ENCODE measurements at regions not wholly inside any gene's neighbourhood (a gene's known extent, or its start where the extent isn't known, plus 50 kb on each side); places are given as distances from the start of the nearest gene placed in this dataset.

- H3K4me1 ChIP-seq, result no peaks in the 10 kb centered on the region
- TF ChIP-seq POLR2A (IDR thresholded peaks at IDR 0.05), result no peak
- TF ChIP-seq EP300 (IDR thresholded peaks at IDR 0.05), result no peak
- no peak for TF ChIP-seq CTCF (IDR thresholded peaks at IDR 0.05)
- no peak for TF ChIP-seq POLR2AphosphoS5 (IDR thresholded peaks at IDR 0.05)
- H3K27me3 ChIP-seq, result no peaks in the 10 kb centered on the region
- H3K9me3 ChIP-seq, result peaks cover 12 to 75% (median 47%) of the 10 kb centered on the region in 4 donors
- no peaks in the 10 kb centered on the region for H3K36me3 ChIP-seq
- H3K4me3 ChIP-seq, result no peak overlapping the region
- no peak for DNase-seq
- intact Hi-C loops (cut with DNase I; ENCODE audit: low total_unique reads), result no loop called here
- H3K27ac ChIP-seq, result no peak overlapping the region
These were observed 388.7 kb upstream of the GHITM start for GRCh38 chr10:83750604-83751003.

GRCh38 chr10:83753490-83753889 is 385.8 kb upstream of the GHITM start:
- Histone ChIP-seq H3K36me3 (no peaks in the 10 kb centered on the region), H3K9me3 (peaks cover 12 to 62% (median 47%) of the 10 kb centered on the region in 4 donors), H3K27me3 (no peaks in the 10 kb centered on the region), H3K4me3 (no peak overlapping the region), H3K27ac (no peak overlapping the region), H3K4me1 (no peaks in the 10 kb centered on the region)
- no peak for TF ChIP-seq EP300 (IDR thresholded peaks at IDR 0.05)
- TF ChIP-seq CTCF (IDR thresholded peaks at IDR 0.05), result no peak
- no peak for TF ChIP-seq POLR2AphosphoS5 (IDR thresholded peaks at IDR 0.05)
- no peak for TF ChIP-seq POLR2A (IDR thresholded peaks at IDR 0.05)
- intact Hi-C loops (cut with DNase I; ENCODE audit: low total_unique reads), result no loop called here
- DNase-seq, result no peak
- WGBS, 5 donors, result 87 to 97% (median 93%) methylated on average over 2 of the region's 2 CpGs

GRCh38 chr10:83754857-83755256 is 384.5 kb upstream of the GHITM start:
- Histone ChIP-seq H3K4me3 (no peak overlapping the region), H3K9me3 (peaks cover 11 to 53% (median 40%) of the 10 kb centered on the region in 4 donors), H3K27ac (no peak overlapping the region), H3K27me3 (no peaks in the 10 kb centered on the region), H3K36me3 (no peaks in the 10 kb centered on the region), H3K4me1 (no peaks in the 10 kb centered on the region)
- DNase-seq, result no peak
- 53 to 68% (median 61%) methylated on average over 1 of the region's 1 CpG for WGBS, 5 donors
- intact Hi-C loops (cut with DNase I; ENCODE audit: low total_unique reads), result no loop called here
- TF ChIP-seq POLR2AphosphoS5 (IDR thresholded peaks at IDR 0.05) (no peak), EP300 (IDR thresholded peaks at IDR 0.05) (no peak), CTCF (IDR thresholded peaks at IDR 0.05) (no peak), POLR2A (IDR thresholded peaks at IDR 0.05) (no peak)

- no peak for TF ChIP-seq POLR2AphosphoS5 (IDR thresholded peaks at IDR 0.05)
- no peak for TF ChIP-seq POLR2A (IDR thresholded peaks at IDR 0.05)
- no peak for TF ChIP-seq EP300 (IDR thresholded peaks at IDR 0.05)
- TF ChIP-seq CTCF (IDR thresholded peaks at IDR 0.05), result no peak
- no peak for DNase-seq
- no peaks in the 10 kb centered on the region for H3K27me3 ChIP-seq
- peaks cover 0 to 5% (median 0%) of the 10 kb centered on the region in 4 donors for H3K9me3 ChIP-seq
- no peak overlapping the region for H3K27ac ChIP-seq
- no peak overlapping the region for H3K4me3 ChIP-seq
- intact Hi-C loops (cut with DNase I; ENCODE audit: low total_unique reads), result no loop called here
- H3K4me1 ChIP-seq, result no peaks in the 10 kb centered on the region
- no peaks in the 10 kb centered on the region for H3K36me3 ChIP-seq
- WGBS, 5 donors, result 39 to 50% (median 44%) methylated on average over 2 of the region's 2 CpGs
These were observed 379.2 kb upstream of the GHITM start for GRCh38 chr10:83760142-83760541.
